GM19025 (cell line): ENCODE measurements at regions not wholly inside any gene's neighbourhood (a gene's known extent, or its start where the extent isn't known, plus 50 kb on each side); places are given as distances from the start of the nearest gene placed in this dataset.

Source experiments
- ATAC-seq: cut with Tn5 transposase; IDR thresholded peaks from one replicate; pipeline ENCODE4 v1.9.1; 2021; ENCODE audit warnings: mild to moderate bottlenecking, low read depth, moderate library complexity; ENCODE audit not compliant: unreplicated experiment

- no peak for ATAC-seq
Observed at GRCh38 chr2:195029804-195030654, 627.0 kb upstream of the SLC39A10 start.

GRCh38 chr2:195027947-195028346 lies 629.1 kb upstream of the SLC39A10 start:
- ATAC-seq, result no peak

- no peak for ATAC-seq
Observed at GRCh38 chr2:195026261-195026660, 630.8 kb upstream of the SLC39A10 start.

- no peak for ATAC-seq
Observed at GRCh38 chr2:195022508-195022830, 634.6 kb upstream of the SLC39A10 start.

GRCh38 chr2:195021711-195022507 lies 635.1 kb upstream of the SLC39A10 start:
- ATAC-seq, result peak; percentile 69

GRCh38 chr2:195018462-195018861 lies 638.6 kb upstream of the SLC39A10 start:
- ATAC-seq, result no peak

GRCh38 chr2:195017890-195018289 lies 639.1 kb upstream of the SLC39A10 start:
- no peak for ATAC-seq

- ATAC-seq, result no peak
Observed at GRCh38 chr2:195016841-195017240, 640.2 kb upstream of the SLC39A10 start.

GRCh38 chr2:195009202-195009601 lies 647.8 kb upstream of the SLC39A10 start:
- ATAC-seq, result no peak

GRCh38 chr2:195006856-195007255 lies 650.2 kb upstream of the SLC39A10 start:
- no peak for ATAC-seq

GRCh38 chr2:195003881-195004471 lies 653.0 kb upstream of the SLC39A10 start:
- no peak for ATAC-seq

- ATAC-seq, result no peak
Observed at GRCh38 chr2:195001924-195002323, 655.1 kb upstream of the SLC39A10 start.

- no peak for ATAC-seq
Observed at GRCh38 chr2:194999771-195000170, 657.3 kb upstream of the SLC39A10 start.

GRCh38 chr2:194992648-194993047 lies 664.4 kb upstream of the SLC39A10 start:
- no peak for ATAC-seq

GRCh38 chr2:194985258-194985657 lies 671.8 kb upstream of the SLC39A10 start:
- ATAC-seq, result no peak

- no peak for ATAC-seq
Observed at GRCh38 chr2:194962254-194962653, 694.8 kb upstream of the SLC39A10 start.

GRCh38 chr2:194954218-194954617 lies 702.8 kb upstream of the SLC39A10 start:
- ATAC-seq, result no peak

GRCh38 chr2:194946826-194947225 lies 710.2 kb upstream of the SLC39A10 start:
- ATAC-seq, result no peak

- no peak for ATAC-seq
Observed at GRCh38 chr2:194938066-194938465, 719.0 kb upstream of the SLC39A10 start.

GRCh38 chr2:194927489-194927888 lies 729.5 kb upstream of the SLC39A10 start:
- no peak for ATAC-seq

GRCh38 chr2:194926873-194927272 lies 730.2 kb upstream of the SLC39A10 start:
- no peak for ATAC-seq
